GM23338 (cell line): ENCODE measurements at regions not wholly inside any gene's neighbourhood (a gene's known extent, or its start where the extent isn't known, plus 50 kb on each side); places are given as distances from the start of the nearest gene placed in this dataset.

Experiments
- ATAC-seq: fragments of 200-7000 bp; cut with Tn5 transposase; 3 replicates; pipeline ENCODE4 v1.9.1; 2020
- DNase-seq: peaks from one replicate; pipeline ENCODE4 v3.0.0-alpha.2; 2015; ENCODE audit warnings: low spot score
- H2AFZ ChIP-seq: fragments of 200-600 bp; sonication (generic); 2 replicates; pipeline ENCODE4 v1.8.0; 2016; ENCODE audit warnings: antibody characterized with exemption, mild to moderate bottlenecking, moderate library complexity
- H3F3A ChIP-seq: fragments of 200-600 bp; sonication (generic); replicated peaks from 2 replicates; pipeline ENCODE4 v1.8.0; 2017; ENCODE audit warnings: antibody characterized with exemption, mixed run types, low read depth
- H3K27ac ChIP-seq: fragments of 200-600 bp; sonication (generic); 2 replicates; pipeline ENCODE4 v1.6.1; 2016; ENCODE audit warnings: low read depth
- H3K27me3 ChIP-seq: fragments of 200-600 bp; sonication (generic); 2 replicates; pipeline ENCODE4 v1.8.0; 2016; ENCODE audit warnings: mild to moderate bottlenecking, mixed run types, moderate library complexity; ENCODE audit not compliant: insufficient read depth
- H3K36me3 ChIP-seq: fragments of 200-600 bp; sonication (generic); 2 replicates; pipeline ENCODE4 v1.8.0; 2016; ENCODE audit warnings: mild to moderate bottlenecking; ENCODE audit not compliant: insufficient read depth
- H3K4me1 ChIP-seq: fragments of 200-600 bp; sonication (generic); 2 replicates; pipeline ENCODE4 v1.8.0; 2016; ENCODE audit warnings: mild to moderate bottlenecking, moderate library complexity; ENCODE audit not compliant: insufficient read depth
- H3K4me2 ChIP-seq: fragments of 200-600 bp; sonication (generic); 2 replicates; pipeline ENCODE4 v1.7.1; 2017; ENCODE audit warnings: mixed run types
- H3K4me3 ChIP-seq: fragments of 200-600 bp; sonication (generic); 2 replicates; pipeline ENCODE4 v1.6.1; 2016; ENCODE audit warnings: mixed run types
- H3K79me2 ChIP-seq: fragments of 200-600 bp; sonication (generic); replicated peaks from 2 replicates; pipeline ENCODE4 v1.8.0; 2017; ENCODE audit warnings: mild to moderate bottlenecking; ENCODE audit not compliant: insufficient read depth
- H3K9me2 ChIP-seq: fragments of 200-600 bp; sonication (generic); 2 replicates; pipeline ENCODE4 v1.8.0; 2017; ENCODE audit not compliant: insufficient read depth
- H4K20me1 ChIP-seq: fragments of 200-600 bp; sonication (generic); replicated peaks from 2 replicates; pipeline ENCODE4 v1.8.0; 2017; ENCODE audit warnings: mild to moderate bottlenecking; ENCODE audit not compliant: insufficient read depth
- H3K27ac Mint-ChIP-seq: 2 replicates; pipeline ENCODE4 v1.8.0; 2020; ENCODE audit warnings: inconsistent platforms, mild to moderate bottlenecking, moderate library complexity, mixed read lengths
- H3K27me3 Mint-ChIP-seq: 3 replicates; pipeline ENCODE4 v1.8.0; 2022; ENCODE audit warnings: low read depth, mild to moderate bottlenecking, moderate library complexity, mixed read lengths, inconsistent platforms; ENCODE audit not compliant: insufficient read depth, poor library complexity
- H3K36me3 Mint-ChIP-seq: 3 replicates; pipeline ENCODE4 v1.8.0; 2021; ENCODE audit warnings: low read depth, mild to moderate bottlenecking, inconsistent platforms, moderate library complexity, mixed read lengths
- H3K4me1 Mint-ChIP-seq: 3 replicates; pipeline ENCODE4 v1.8.0; 2020; ENCODE audit warnings: mild to moderate bottlenecking, inconsistent platforms, mixed read lengths
- H3K4me3 Mint-ChIP-seq: 3 replicates; pipeline ENCODE4 v1.8.0; 2021; ENCODE audit warnings: moderate library complexity, mild to moderate bottlenecking, inconsistent platforms, mixed read lengths
- H3K9me3 Mint-ChIP-seq: 3 replicates; pipeline ENCODE4 v1.8.0; 2020; ENCODE audit warnings: moderate library complexity, mild to moderate bottlenecking, inconsistent platforms, mixed read lengths
- EZH2 ChIP-seq: fragments of 200-600 bp; sonication (generic); IDR thresholded peaks from one replicate; pipeline ENCODE4 v1.8.0; 2017; ENCODE audit warnings: antibody characterized with exemption, mild to moderate bottlenecking, low read depth; ENCODE audit not compliant: unreplicated experiment
- JUNB ChIP-seq: IDR thresholded peaks from one replicate; pipeline ENCODE4 v1.6.1; 2016; ENCODE audit warnings: antibody characterized with exemption; ENCODE audit not compliant: unreplicated experiment
- NANOG ChIP-seq: IDR thresholded peaks from 2 replicates; pipeline ENCODE4 v1.6.1; 2016; ENCODE audit warnings: antibody characterized with exemption, borderline replicate concordance
- POLR2AphosphoS5 ChIP-seq: IDR thresholded peaks from 2 replicates; pipeline ENCODE4 v1.6.1; 2016; ENCODE audit warnings: antibody characterized with exemption, low read depth
- STAT1 ChIP-seq: IDR thresholded peaks from one replicate; pipeline ENCODE4 v1.6.1; 2016; ENCODE audit warnings: antibody characterized with exemption; ENCODE audit not compliant: unreplicated experiment
- ZNF114 ChIP-seq: fragments of 250-450 bp; sonication (Bioruptor Pico); IDR thresholded peaks from 2 replicates; pipeline ENCODE4 v1.5.0; 2020; ENCODE audit warnings: mild to moderate bottlenecking, moderate library complexity
- ZNF331 ChIP-seq: fragments of 250-450 bp; sonication (Bioruptor Pico); IDR thresholded peaks from 2 replicates; pipeline ENCODE4 v1.5.0; 2020; ENCODE audit warnings: low read depth, mild to moderate bottlenecking, moderate library complexity
- TF ChIP-seq, protein P1 (sequence below): IDR thresholded peaks from one replicate; pipeline ENCODE4 v1.6.1; 2018; ENCODE audit warnings: antibody characterized with exemption; ENCODE audit not compliant: unreplicated experiment
- TF ChIP-seq, protein P2 (sequence below): fragments of 250-450 bp; sonication (Bioruptor Pico); IDR thresholded peaks from 2 replicates; pipeline ENCODE4 v1.5.0; 2020; ENCODE audit warnings: mild to moderate bottlenecking, moderate library complexity
- TF ChIP-seq, protein P3 (sequence below), 2 experiments: fragments of 200-600 bp in 1 of 2; sonication (generic) in 1 of 2; conservative IDR thresholded peaks; 2 replicates each; pipeline versions ENCODE4 v1.5.1 to v1.6.1; 2016 to 2017; ENCODE audit warnings: antibody characterized with exemption in 2 of 2, low read depth in 2 of 2, mild to moderate bottlenecking in 2 of 2, moderate library complexity in 1 of 2
- TF ChIP-seq, protein P4 (sequence below): IDR thresholded peaks from 2 replicates; pipeline ENCODE4 v1.6.1; 2016; ENCODE audit warnings: antibody characterized with exemption

DNA sequence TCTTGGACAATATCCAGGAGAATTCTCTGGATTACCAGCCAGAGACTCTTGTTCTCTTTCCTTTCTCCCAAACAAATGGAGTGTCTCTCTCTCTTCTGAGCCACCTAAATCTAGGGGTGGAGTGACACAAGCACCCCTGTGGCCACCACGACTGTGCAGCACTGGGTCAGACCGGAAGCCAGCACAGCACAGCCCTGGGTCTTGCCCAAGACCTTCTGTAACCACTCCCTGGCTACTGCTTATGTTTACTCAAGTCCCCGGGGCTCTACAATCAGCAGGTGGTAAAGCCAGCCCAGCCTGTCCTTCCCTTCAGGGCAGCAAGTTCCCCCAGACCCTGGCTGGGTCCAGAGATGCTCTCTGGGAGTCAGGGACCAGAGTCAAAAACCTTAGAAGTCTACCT lies 110.0 kb upstream of the TUT7 start:
- Histone ChIP-seq H3K4me3 (no peak overlapping the region), H4K20me1 (no peaks in the 10 kb centered on the region), H3K4me1 (no peaks in the 10 kb centered on the region), H3K9me2 (0 out of 2 replicates have a peak, but pooled peaks cover 2% of the 10 kb centered on the region), H3K27me3 (no peaks in the 10 kb centered on the region), H3K36me3 (no peaks in the 10 kb centered on the region), H3K4me2 (no peak overlapping the region), H2AFZ (no peak overlapping the region), H3F3A (no peaks in the 10 kb centered on the region), H3K27ac (no peak overlapping the region), H3K79me2 (no peaks in the 10 kb centered on the region)
- DNase-seq (no peak), ATAC-seq (no peak)
- Mint-ChIP-seq H3K9me3 (no peaks in the 10 kb centered on the region; the same call in 2 of the 3 replicates), H3K4me3 (no peak overlapping the region), H3K4me1 (peaks cover 2% of the 10 kb centered on the region; the same call in 1 of the 3 replicates), H3K27ac (no peak overlapping the region), H3K27me3 (no peaks in the 10 kb centered on the region), H3K36me3 (no peaks in the 10 kb centered on the region)
- TF ChIP-seq, protein P1, sequence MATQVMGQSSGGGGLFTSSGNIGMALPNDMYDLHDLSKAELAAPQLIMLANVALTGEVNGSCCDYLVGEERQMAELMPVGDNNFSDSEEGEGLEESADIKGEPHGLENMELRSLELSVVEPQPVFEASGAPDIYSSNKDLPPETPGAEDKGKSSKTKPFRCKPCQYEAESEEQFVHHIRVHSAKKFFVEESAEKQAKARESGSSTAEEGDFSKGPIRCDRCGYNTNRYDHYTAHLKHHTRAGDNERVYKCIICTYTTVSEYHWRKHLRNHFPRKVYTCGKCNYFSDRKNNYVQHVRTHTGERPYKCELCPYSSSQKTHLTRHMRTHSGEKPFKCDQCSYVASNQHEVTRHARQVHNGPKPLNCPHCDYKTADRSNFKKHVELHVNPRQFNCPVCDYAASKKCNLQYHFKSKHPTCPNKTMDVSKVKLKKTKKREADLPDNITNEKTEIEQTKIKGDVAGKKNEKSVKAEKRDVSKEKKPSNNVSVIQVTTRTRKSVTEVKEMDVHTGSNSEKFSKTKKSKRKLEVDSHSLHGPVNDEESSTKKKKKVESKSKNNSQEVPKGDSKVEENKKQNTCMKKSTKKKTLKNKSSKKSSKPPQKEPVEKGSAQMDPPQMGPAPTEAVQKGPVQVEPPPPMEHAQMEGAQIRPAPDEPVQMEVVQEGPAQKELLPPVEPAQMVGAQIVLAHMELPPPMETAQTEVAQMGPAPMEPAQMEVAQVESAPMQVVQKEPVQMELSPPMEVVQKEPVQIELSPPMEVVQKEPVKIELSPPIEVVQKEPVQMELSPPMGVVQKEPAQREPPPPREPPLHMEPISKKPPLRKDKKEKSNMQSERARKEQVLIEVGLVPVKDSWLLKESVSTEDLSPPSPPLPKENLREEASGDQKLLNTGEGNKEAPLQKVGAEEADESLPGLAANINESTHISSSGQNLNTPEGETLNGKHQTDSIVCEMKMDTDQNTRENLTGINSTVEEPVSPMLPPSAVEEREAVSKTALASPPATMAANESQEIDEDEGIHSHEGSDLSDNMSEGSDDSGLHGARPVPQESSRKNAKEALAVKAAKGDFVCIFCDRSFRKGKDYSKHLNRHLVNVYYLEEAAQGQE = no peak
- no peak for TF ChIP-seq POLR2AphosphoS5
- TF ChIP-seq JUNB = no peak
- TF ChIP-seq, protein P2, sequence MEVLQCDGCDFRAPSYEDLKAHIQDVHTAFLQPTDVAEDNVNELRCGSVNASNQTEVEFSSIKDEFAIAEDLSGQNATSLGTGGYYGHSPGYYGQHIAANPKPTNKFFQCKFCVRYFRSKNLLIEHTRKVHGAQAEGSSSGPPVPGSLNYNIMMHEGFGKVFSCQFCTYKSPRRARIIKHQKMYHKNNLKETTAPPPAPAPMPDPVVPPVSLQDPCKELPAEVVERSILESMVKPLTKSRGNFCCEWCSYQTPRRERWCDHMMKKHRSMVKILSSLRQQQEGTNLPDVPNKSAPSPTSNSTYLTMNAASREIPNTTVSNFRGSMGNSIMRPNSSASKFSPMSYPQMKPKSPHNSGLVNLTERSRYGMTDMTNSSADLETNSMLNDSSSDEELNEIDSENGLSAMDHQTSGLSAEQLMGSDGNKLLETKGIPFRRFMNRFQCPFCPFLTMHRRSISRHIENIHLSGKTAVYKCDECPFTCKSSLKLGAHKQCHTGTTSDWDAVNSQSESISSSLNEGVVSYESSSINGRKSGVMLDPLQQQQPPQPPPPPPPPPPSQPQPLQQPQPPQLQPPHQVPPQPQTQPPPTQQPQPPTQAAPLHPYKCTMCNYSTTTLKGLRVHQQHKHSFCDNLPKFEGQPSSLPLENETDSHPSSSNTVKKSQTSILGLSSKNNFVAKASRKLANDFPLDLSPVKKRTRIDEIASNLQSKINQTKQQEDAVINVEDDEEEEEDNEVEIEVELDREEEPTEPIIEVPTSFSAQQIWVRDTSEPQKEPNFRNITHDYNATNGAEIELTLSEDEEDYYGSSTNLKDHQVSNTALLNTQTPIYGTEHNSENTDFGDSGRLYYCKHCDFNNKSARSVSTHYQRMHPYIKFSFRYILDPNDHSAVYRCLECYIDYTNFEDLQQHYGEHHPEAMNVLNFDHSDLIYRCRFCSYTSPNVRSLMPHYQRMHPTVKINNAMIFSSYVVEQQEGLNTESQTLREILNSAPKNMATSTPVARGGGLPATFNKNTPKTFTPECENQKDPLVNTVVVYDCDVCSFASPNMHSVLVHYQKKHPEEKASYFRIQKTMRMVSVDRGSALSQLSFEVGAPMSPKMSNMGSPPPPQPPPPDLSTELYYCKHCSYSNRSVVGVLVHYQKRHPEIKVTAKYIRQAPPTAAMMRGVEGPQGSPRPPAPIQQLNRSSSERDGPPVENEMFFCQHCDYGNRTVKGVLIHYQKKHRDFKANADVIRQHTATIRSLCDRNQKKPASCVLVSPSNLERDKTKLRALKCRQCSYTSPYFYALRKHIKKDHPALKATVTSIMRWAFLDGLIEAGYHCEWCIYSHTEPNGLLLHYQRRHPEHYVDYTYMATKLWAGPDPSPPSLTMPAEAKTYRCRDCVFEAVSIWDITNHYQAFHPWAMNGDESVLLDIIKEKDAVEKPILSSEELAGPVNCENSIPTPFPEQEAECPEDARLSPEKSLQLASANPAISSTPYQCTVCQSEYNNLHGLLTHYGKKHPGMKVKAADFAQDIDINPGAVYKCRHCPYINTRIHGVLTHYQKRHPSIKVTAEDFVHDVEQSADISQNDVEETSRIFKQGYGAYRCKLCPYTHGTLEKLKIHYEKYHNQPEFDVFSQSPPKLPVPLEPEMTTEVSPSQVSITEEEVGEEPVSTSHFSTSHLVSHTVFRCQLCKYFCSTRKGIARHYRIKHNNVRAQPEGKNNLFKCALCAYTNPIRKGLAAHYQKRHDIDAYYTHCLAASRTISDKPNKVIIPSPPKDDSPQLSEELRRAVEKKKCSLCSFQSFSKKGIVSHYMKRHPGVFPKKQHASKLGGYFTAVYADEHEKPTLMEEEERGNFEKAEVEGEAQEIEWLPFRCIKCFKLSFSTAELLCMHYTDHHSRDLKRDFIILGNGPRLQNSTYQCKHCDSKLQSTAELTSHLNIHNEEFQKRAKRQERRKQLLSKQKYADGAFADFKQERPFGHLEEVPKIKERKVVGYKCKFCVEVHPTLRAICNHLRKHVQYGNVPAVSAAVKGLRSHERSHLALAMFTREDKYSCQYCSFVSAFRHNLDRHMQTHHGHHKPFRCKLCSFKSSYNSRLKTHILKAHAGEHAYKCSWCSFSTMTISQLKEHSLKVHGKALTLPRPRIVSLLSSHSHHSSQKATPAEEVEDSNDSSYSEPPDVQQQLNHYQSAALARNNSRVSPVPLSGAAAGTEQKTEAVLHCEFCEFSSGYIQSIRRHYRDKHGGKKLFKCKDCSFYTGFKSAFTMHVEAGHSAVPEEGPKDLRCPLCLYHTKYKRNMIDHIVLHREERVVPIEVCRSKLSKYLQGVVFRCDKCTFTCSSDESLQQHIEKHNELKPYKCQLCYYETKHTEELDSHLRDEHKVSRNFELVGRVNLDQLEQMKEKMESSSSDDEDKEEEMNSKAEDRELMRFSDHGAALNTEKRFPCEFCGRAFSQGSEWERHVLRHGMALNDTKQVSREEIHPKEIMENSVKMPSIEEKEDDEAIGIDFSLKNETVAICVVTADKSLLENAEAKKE = no peak
- no peak for TF ChIP-seq EZH2
- no peak for TF ChIP-seq STAT1
- TF ChIP-seq, protein P3, sequence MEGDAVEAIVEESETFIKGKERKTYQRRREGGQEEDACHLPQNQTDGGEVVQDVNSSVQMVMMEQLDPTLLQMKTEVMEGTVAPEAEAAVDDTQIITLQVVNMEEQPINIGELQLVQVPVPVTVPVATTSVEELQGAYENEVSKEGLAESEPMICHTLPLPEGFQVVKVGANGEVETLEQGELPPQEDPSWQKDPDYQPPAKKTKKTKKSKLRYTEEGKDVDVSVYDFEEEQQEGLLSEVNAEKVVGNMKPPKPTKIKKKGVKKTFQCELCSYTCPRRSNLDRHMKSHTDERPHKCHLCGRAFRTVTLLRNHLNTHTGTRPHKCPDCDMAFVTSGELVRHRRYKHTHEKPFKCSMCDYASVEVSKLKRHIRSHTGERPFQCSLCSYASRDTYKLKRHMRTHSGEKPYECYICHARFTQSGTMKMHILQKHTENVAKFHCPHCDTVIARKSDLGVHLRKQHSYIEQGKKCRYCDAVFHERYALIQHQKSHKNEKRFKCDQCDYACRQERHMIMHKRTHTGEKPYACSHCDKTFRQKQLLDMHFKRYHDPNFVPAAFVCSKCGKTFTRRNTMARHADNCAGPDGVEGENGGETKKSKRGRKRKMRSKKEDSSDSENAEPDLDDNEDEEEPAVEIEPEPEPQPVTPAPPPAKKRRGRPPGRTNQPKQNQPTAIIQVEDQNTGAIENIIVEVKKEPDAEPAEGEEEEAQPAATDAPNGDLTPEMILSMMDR (conservative IDR thresholded peaks at IDR 0.05; ENCODE audit: low read depth in 2 of 2) = no peak
- TF ChIP-seq NANOG = no peak
- TF ChIP-seq ZNF331 (CRISPR knock-in tag) = no peak
- no peak for TF ChIP-seq ZNF114 (CRISPR knock-in tag)
- TF ChIP-seq, protein P4, sequence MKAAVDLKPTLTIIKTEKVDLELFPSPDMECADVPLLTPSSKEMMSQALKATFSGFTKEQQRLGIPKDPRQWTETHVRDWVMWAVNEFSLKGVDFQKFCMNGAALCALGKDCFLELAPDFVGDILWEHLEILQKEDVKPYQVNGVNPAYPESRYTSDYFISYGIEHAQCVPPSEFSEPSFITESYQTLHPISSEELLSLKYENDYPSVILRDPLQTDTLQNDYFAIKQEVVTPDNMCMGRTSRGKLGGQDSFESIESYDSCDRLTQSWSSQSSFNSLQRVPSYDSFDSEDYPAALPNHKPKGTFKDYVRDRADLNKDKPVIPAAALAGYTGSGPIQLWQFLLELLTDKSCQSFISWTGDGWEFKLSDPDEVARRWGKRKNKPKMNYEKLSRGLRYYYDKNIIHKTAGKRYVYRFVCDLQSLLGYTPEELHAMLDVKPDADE = no peak
